ENCODE measurements at regions not wholly inside any gene's neighbourhood (a gene's known extent, or its start where the extent isn't known, plus 50 kb on each side); places are given as distances from the start of the nearest gene placed in this dataset.

DNA sequence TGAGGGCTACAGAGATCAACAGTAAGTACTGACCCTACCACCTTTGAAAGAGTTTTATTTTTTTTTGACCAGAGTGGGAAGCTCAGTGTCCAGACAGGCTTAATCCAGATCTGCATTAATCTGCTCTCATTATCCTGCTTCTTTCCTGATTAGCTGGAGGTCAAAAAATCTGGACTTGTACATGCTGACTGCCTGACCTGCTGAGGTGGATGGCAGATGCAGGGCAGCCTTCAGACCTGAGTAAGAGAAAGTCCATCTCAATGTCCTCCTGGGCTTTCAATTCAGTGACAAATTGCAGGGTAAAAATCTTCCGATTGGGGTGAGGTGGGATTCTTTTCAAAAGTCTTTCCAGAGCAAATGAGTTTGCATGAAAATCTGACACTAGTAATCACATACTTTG is 998.8 kb upstream of the PIK3C3 start:
- Histone ChIP-seq H3K27ac (ENCODE audit: control insufficient read depth, insufficient read depth) (no peak overlapping the region), H3K4me1 (ENCODE audit: control insufficient read depth, insufficient read depth, low read length) (no peaks in the 10 kb centered on the region), H3K4me3 (no peak overlapping the region), H3K9me3 (replicated peaks; ENCODE audit: control insufficient read depth, insufficient read depth, low read length) (no peaks in the 10 kb centered on the region), H3K4me2 (ENCODE audit: control insufficient read depth, insufficient read depth) (no peak overlapping the region), H3K79me2 (ENCODE audit: control insufficient read depth, insufficient read depth, low read length) (no peaks in the 10 kb centered on the region), H3K27me3 (replicated peaks in 1 of 2; ENCODE audit: control insufficient read depth in 2 of 2, insufficient read depth in 2 of 2, low read length in 1 of 2) (no peaks in the 10 kb centered on the region), H4K20me1 (ENCODE audit: control insufficient read depth, insufficient read depth) (no peaks in the 10 kb centered on the region), H3K9ac (ENCODE audit: control insufficient read depth, insufficient read depth, low read length) (no peak overlapping the region), H2AFZ (ENCODE audit: control insufficient read depth, low read depth, low read length) (no peak overlapping the region), H3K36me3 (ENCODE audit: control insufficient read depth in 2 of 2, insufficient read depth in 2 of 2, low read length in 1 of 2) (no peaks in the 10 kb centered on the region)
- no peak for DNase-seq (ENCODE audit: low read depth, low spot score)
- ChIA-PET SMC1A (ENCODE audit: uncharacterized antibody, unreplicated experiment) (interaction anchor here (0.9 kb wide), 1 partner anchor 22 kb away, joined by 3 read pairs; no protein-coding TSS in a partner anchor), RAD21 (ENCODE audit: unreplicated experiment) (no interaction called here), POLR2A (no interaction called here), CTCF (interaction anchor here (1.4 kb wide), 1 partner anchor 21 kb away, joined by 4 read pairs; no protein-coding TSS in a partner anchor)
- no peak for TF ChIP-seq POLR2AphosphoS5 (IDR thresholded peaks at IDR 0.05; ENCODE audit: low read length)
- intact Hi-C loops (cut with micrococcal nuclease; ENCODE audit: unreplicated experiment) (no loop called here), in situ Hi-C loops (cut with MboI) (no loop called here)
- 32% methylated on average over 1 of the region's 1 CpG for WGBS (ENCODE audit: insufficient coverage, insufficient replicate concordance, low lambda C conversion rate, missing lambda C conversion rate)
- no peak for ATAC-seq
- FAIRE-seq, result no peak
- no TSS peak for BruUV-seq (replicated peaks)

DNA sequence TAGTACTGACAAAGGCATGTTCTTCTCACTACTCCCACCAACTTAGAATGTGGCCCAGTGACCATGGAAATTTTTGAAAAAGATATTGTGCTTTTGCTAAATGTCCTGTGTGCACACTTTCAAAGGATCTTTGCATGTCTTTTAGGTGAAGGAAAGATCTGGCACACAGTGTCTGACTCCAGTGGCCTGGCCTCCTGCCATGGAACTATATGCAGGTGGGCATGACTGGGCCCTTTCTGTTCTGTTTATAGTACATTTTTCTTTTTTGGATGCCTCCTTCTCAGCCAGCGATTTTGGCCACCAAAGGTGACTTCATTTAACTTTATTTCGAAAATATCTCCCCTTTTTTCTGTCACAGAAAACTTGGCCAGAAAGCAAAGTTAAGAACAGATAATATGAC is 999.7 kb upstream of the PIK3C3 start:
- DNase-seq (ENCODE audit: low read depth, low spot score), result no peak
- H3K79me2 ChIP-seq (ENCODE audit: control insufficient read depth, insufficient read depth, low read length), result no peaks in the 10 kb centered on the region
- H3K27ac ChIP-seq (ENCODE audit: control insufficient read depth, insufficient read depth), result no peak overlapping the region
- 0% methylated on average over 2 of the region's 2 CpGs for WGBS (ENCODE audit: insufficient coverage, insufficient replicate concordance, low lambda C conversion rate, missing lambda C conversion rate)
- H3K9ac ChIP-seq (ENCODE audit: control insufficient read depth, insufficient read depth, low read length), result no peak overlapping the region
- no peaks in the 10 kb centered on the region for H3K9me3 ChIP-seq (replicated peaks; ENCODE audit: control insufficient read depth, insufficient read depth, low read length)
- in situ Hi-C loops (cut with MboI), result no loop called here
- H3K4me1 ChIP-seq (ENCODE audit: control insufficient read depth, insufficient read depth, low read length), result no peaks in the 10 kb centered on the region
- no TSS peak for BruUV-seq (replicated peaks)
- ChIA-PET CTCF (interaction anchor here (1.4 kb wide), 1 partner anchor 20 kb away, joined by 4 read pairs; no protein-coding TSS in a partner anchor), POLR2A (no interaction called here), RAD21 (ENCODE audit: unreplicated experiment) (no interaction called here), SMC1A (ENCODE audit: uncharacterized antibody, unreplicated experiment) (interaction anchor here (0.8 to 1.4 kb wide), 2 partner anchors 27 to 70 kb away, joined by 3 read pairs; no protein-coding TSS in a partner anchor)
- ATAC-seq, result no peak
- no peak for FAIRE-seq
- H3K36me3 ChIP-seq (ENCODE audit: control insufficient read depth in 2 of 2, insufficient read depth in 2 of 2, low read length in 1 of 2), result no peaks in the 10 kb centered on the region
- intact Hi-C loops (cut with micrococcal nuclease; ENCODE audit: unreplicated experiment), result no loop called here
- no peak overlapping the region for H3K4me3 ChIP-seq
- no peaks in the 10 kb centered on the region for H4K20me1 ChIP-seq (ENCODE audit: control insufficient read depth, insufficient read depth)
- no peak for TF ChIP-seq ATF7 (IDR thresholded peaks at IDR 0.05; ENCODE audit: low read depth)
- no peak overlapping the region for H3K4me2 ChIP-seq (ENCODE audit: control insufficient read depth, insufficient read depth)
- no peaks in the 10 kb centered on the region for H3K27me3 ChIP-seq (replicated peaks in 1 of 2; ENCODE audit: control insufficient read depth in 2 of 2, insufficient read depth in 2 of 2, low read length in 1 of 2)
- no peak overlapping the region for H2AFZ ChIP-seq (ENCODE audit: control insufficient read depth, low read depth, low read length)

All from GM12878 (cell line).